ENCODE measurements at regions not wholly inside any gene's neighbourhood (a gene's known extent, or its start where the extent isn't known, plus 50 kb on each side); places are given as distances from the start of the nearest gene placed in this dataset.

- DNase-seq (no peak), ATAC-seq (replicated peaks in 1 of 2) (no peak)
- Mint-ChIP-seq H3K27me3 (ENCODE audit: low read depth) (peaks cover 6% of the 10 kb centered on the region), H3K9me3 (peaks cover 4 to 6% of the 10 kb centered on the region in 2 donors), H3K36me3 (ENCODE audit: insufficient read depth in 2 of 2) (peaks cover 4% of the 10 kb centered on the region in 2 donors), H3K4me1 (ENCODE audit: low read depth) (peaks cover 13% of the 10 kb centered on the region), H3K27ac (no peak overlapping the region), H3K4me3 (no peak overlapping the region)
Measured at GRCh38 chr12:111310076-111310870, 58.6 kb downstream of the PHETA1 start.

- Mint-ChIP-seq H3K4me3 (no peak overlapping the region), H3K36me3 (ENCODE audit: insufficient read depth in 2 of 2) (peaks cover 9% of the 10 kb centered on the region in 2 donors), H3K9me3 (peaks cover 9 to 11% of the 10 kb centered on the region in 2 donors), H3K27ac (no peak overlapping the region), H3K4me1 (ENCODE audit: low read depth) (peaks cover 13% of the 10 kb centered on the region), H3K27me3 (ENCODE audit: low read depth) (peaks cover 6% of the 10 kb centered on the region)
- ATAC-seq (replicated peaks in 1 of 2) (no peak), DNase-seq (no peak)
Measured at GRCh38 chr12:111309584-111309983, 59.3 kb downstream of the PHETA1 start.

- Mint-ChIP-seq H3K9me3 (peaks cover 9 to 14% of the 10 kb centered on the region in 2 donors), H3K27ac (no peak overlapping the region), H3K36me3 (ENCODE audit: insufficient read depth in 2 of 2) (peaks cover 11 to 13% of the 10 kb centered on the region in 2 donors), H3K27me3 (ENCODE audit: low read depth) (no peaks in the 10 kb centered on the region), H3K4me3 (no peak overlapping the region), H3K4me1 (ENCODE audit: low read depth) (peaks cover 7% of the 10 kb centered on the region)
- DNase-seq, result no peak
- no peak for ATAC-seq (replicated peaks in 1 of 2)
Measured at GRCh38 chr12:111308473-111308872, 60.4 kb downstream of the PHETA1 start.

- peaks cover 3% of the 10 kb centered on the region for H3K4me1 Mint-ChIP-seq (ENCODE audit: low read depth)
- H3K27ac Mint-ChIP-seq, result no peak overlapping the region
- peaks cover 9 to 14% of the 10 kb centered on the region in 2 donors for H3K9me3 Mint-ChIP-seq
- H3K4me3 Mint-ChIP-seq, result no peak overlapping the region
- peaks cover 11 to 16% of the 10 kb centered on the region in 2 donors for H3K36me3 Mint-ChIP-seq (ENCODE audit: insufficient read depth in 2 of 2)
- DNase-seq (peak; percentile 39 to 53), ATAC-seq (replicated peaks in 1 of 2) (no peak)
- no peaks in the 10 kb centered on the region for H3K27me3 Mint-ChIP-seq (ENCODE audit: low read depth)
Measured at GRCh38 chr12:111304642-111305071, 64.2 kb downstream of the PHETA1 start.

- ATAC-seq (replicated peaks in 1 of 2) (no peak), DNase-seq (no peak)
- H3K9me3 Mint-ChIP-seq, result peaks cover 9 to 14% of the 10 kb centered on the region in 2 donors
- H3K27ac Mint-ChIP-seq, result no peak overlapping the region
- H3K27me3 Mint-ChIP-seq (ENCODE audit: low read depth), result no peaks in the 10 kb centered on the region
- H3K4me3 Mint-ChIP-seq, result no peak overlapping the region
- peaks cover 11 to 16% of the 10 kb centered on the region in 2 donors for H3K36me3 Mint-ChIP-seq (ENCODE audit: insufficient read depth in 2 of 2)
- no peaks in the 10 kb centered on the region for H3K4me1 Mint-ChIP-seq (ENCODE audit: low read depth)
Measured at GRCh38 chr12:111303531-111303930, 65.4 kb downstream of the PHETA1 start.

- ATAC-seq (replicated peaks in 1 of 2) (peak in 1 of 2 donors; percentile 35), DNase-seq (peak; percentile 49 to 50)
- H3K4me1 Mint-ChIP-seq (ENCODE audit: low read depth), result no peaks in the 10 kb centered on the region
- H3K27me3 Mint-ChIP-seq (ENCODE audit: low read depth), result no peaks in the 10 kb centered on the region
- H3K9me3 Mint-ChIP-seq, result no peaks in the 10 kb centered on the region
- no peak overlapping the region for H3K4me3 Mint-ChIP-seq
- no peak overlapping the region for H3K27ac Mint-ChIP-seq
- peaks cover 0 to 4% of the 10 kb centered on the region in 2 donors for H3K36me3 Mint-ChIP-seq (ENCODE audit: insufficient read depth in 2 of 2)
Measured at GRCh38 chr12:111298582-111299436, 70.1 kb downstream of the PHETA1 start.

- Mint-ChIP-seq H3K36me3 (ENCODE audit: insufficient read depth in 2 of 2) (no peaks in the 10 kb centered on the region), H3K4me3 (no peak overlapping the region)
Measured at GRCh38 chr12:111297703-111298426, 71.0 kb downstream of the PHETA1 start.

GRCh38 chr12:111296906-111297463 is 71.9 kb downstream of the PHETA1 start:
- no peaks in the 10 kb centered on the region for H3K9me3 Mint-ChIP-seq
- no peaks in the 10 kb centered on the region for H3K4me1 Mint-ChIP-seq (ENCODE audit: low read depth)
- H3K27ac Mint-ChIP-seq, result no peak overlapping the region
- H3K27me3 Mint-ChIP-seq (ENCODE audit: low read depth), result no peaks in the 10 kb centered on the region
- ATAC-seq (replicated peaks in 1 of 2) (no peak), DNase-seq (no peak)
- H3K4me3 Mint-ChIP-seq, result no peak overlapping the region
- no peaks in the 10 kb centered on the region for H3K36me3 Mint-ChIP-seq (ENCODE audit: insufficient read depth in 2 of 2)

More at GRCh38 chr12:111297703-111298426, 71.0 kb downstream of the PHETA1 start:
- ATAC-seq (replicated peaks in 1 of 2), result no peak
- H3K27ac Mint-ChIP-seq, result no peak overlapping the region
- H3K4me1 Mint-ChIP-seq (ENCODE audit: low read depth), result no peaks in the 10 kb centered on the region
- no peak for DNase-seq
- H3K9me3 Mint-ChIP-seq, result no peaks in the 10 kb centered on the region
- no peaks in the 10 kb centered on the region for H3K27me3 Mint-ChIP-seq (ENCODE audit: low read depth)

- Mint-ChIP-seq H3K36me3 (ENCODE audit: insufficient read depth in 2 of 2) (no peaks in the 10 kb centered on the region), H3K4me1 (ENCODE audit: low read depth) (no peaks in the 10 kb centered on the region), H3K27ac (no peak overlapping the region), H3K4me3 (no peak overlapping the region), H3K27me3 (ENCODE audit: low read depth) (no peaks in the 10 kb centered on the region), H3K9me3 (peaks cover 0 to 2% of the 10 kb centered on the region in 2 donors)
- ATAC-seq (replicated peaks in 1 of 2) (no peak), DNase-seq (no peak)
Measured at GRCh38 chr12:111295176-111295575, 73.7 kb downstream of the PHETA1 start.

- DNase-seq (no peak), ATAC-seq (replicated peaks in 1 of 2) (no peak)
- Mint-ChIP-seq H3K27ac (no peak overlapping the region), H3K36me3 (ENCODE audit: insufficient read depth in 2 of 2) (no peaks in the 10 kb centered on the region), H3K9me3 (peaks cover 0 to 2% of the 10 kb centered on the region in 2 donors), H3K4me1 (ENCODE audit: low read depth) (no peaks in the 10 kb centered on the region), H3K4me3 (no peak overlapping the region), H3K27me3 (ENCODE audit: low read depth) (no peaks in the 10 kb centered on the region)
Measured at GRCh38 chr12:111293266-111294009, 75.5 kb downstream of the PHETA1 start.

GRCh38 chr12:111291357-111291756 is 77.5 kb downstream of the PHETA1 start:
- Mint-ChIP-seq H3K27ac (no peak overlapping the region), H3K36me3 (ENCODE audit: insufficient read depth in 2 of 2) (no peaks in the 10 kb centered on the region), H3K4me1 (ENCODE audit: low read depth) (no peaks in the 10 kb centered on the region), H3K27me3 (ENCODE audit: low read depth) (no peaks in the 10 kb centered on the region), H3K4me3 (no peak overlapping the region), H3K9me3 (peaks cover 0 to 2% of the 10 kb centered on the region in 2 donors)
- no peak for DNase-seq
- ATAC-seq (replicated peaks in 1 of 2), result no peak

- Mint-ChIP-seq H3K9me3 (peaks cover 0 to 2% of the 10 kb centered on the region in 2 donors), H3K27ac (no peak overlapping the region), H3K4me3 (no peak overlapping the region), H3K36me3 (ENCODE audit: insufficient read depth in 2 of 2) (no peaks in the 10 kb centered on the region), H3K27me3 (ENCODE audit: low read depth) (no peaks in the 10 kb centered on the region), H3K4me1 (ENCODE audit: low read depth) (no peaks in the 10 kb centered on the region)
- ATAC-seq (replicated peaks in 1 of 2), result no peak
- DNase-seq, result no peak
Measured at GRCh38 chr12:111288771-111289170, 80.1 kb downstream of the PHETA1 start.

Data from activated T-cell treated with anti-CD3 and anti-CD28 coated beads, Interleukin-2, amount 50 U/mL, for 72 hours (primary cell).